ENCODE measurements at regions not wholly inside any gene's neighbourhood (a gene's known extent, or its start where the extent isn't known, plus 50 kb on each side); places are given as distances from the start of the nearest gene placed in this dataset.
"Not testable (repeated sequence)": the region's sequence is repeated elsewhere in the genome, so short reads cannot be mapped to it uniquely, and the experiment has no call there.

DNA sequence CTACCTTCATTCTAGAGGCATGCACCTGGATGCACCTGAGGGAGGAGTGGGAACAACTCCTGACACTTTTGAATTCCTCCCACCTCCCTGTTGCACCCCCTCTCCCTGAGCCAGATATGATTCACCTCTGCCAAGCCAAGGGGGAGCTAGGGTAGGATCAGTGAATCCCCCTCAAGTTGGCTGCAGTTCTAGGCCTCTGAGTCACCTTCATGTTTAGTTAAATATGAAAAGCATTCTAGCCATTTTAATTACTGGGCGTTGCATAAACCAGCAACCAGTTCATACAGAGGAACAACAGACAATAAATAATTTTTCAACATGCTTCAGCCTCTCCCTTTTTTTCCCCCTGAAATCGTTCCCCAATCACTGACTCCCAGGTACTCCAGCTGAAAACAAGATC, 1440.2 kb downstream of the ADGRL3 start:
- H3K4me1 Mint-ChIP-seq (ENCODE audit: low read depth): no peaks in the 10 kb centered on the region
- H3K36me3 Mint-ChIP-seq: no peaks in the 10 kb centered on the region
- H3K27ac Mint-ChIP-seq: no peak overlapping the region
- peaks cover 7% of the 10 kb centered on the region for H3K9me3 Mint-ChIP-seq (ENCODE audit: low read depth)
- H3K4me3 Mint-ChIP-seq: no peak overlapping the region
- no peaks in the 10 kb centered on the region for H3K27me3 Mint-ChIP-seq

GRCh38 chr4:62627671-62628070, 1427.5 kb downstream of the ADGRL3 start:
- H3K9me3 Mint-ChIP-seq (ENCODE audit: low read depth): peaks cover 20% of the 10 kb centered on the region
- H3K27ac Mint-ChIP-seq: no peak overlapping the region
- no peaks in the 10 kb centered on the region for H3K36me3 Mint-ChIP-seq
- H3K4me3 Mint-ChIP-seq: no peak overlapping the region
- H3K27me3 Mint-ChIP-seq: no peaks in the 10 kb centered on the region
- H3K4me1 Mint-ChIP-seq (ENCODE audit: low read depth): no peaks in the 10 kb centered on the region

GRCh38 chr4:62627141-62627540, 1427.0 kb downstream of the ADGRL3 start:
- Mint-ChIP-seq H3K9me3 (ENCODE audit: low read depth) (peaks cover 18% of the 10 kb centered on the region), H3K4me1 (ENCODE audit: low read depth) (no peaks in the 10 kb centered on the region), H3K27ac (no peak overlapping the region), H3K36me3 (no peaks in the 10 kb centered on the region), H3K4me3 (no peak overlapping the region), H3K27me3 (no peaks in the 10 kb centered on the region)

- no peak overlapping the region for H3K4me3 Mint-ChIP-seq
- peaks cover 19% of the 10 kb centered on the region for H3K9me3 Mint-ChIP-seq (ENCODE audit: low read depth)
- H3K27me3 Mint-ChIP-seq: no peaks in the 10 kb centered on the region
- no peaks in the 10 kb centered on the region for H3K4me1 Mint-ChIP-seq (ENCODE audit: low read depth)
- no peak overlapping the region for H3K27ac Mint-ChIP-seq
- H3K36me3 Mint-ChIP-seq: no peaks in the 10 kb centered on the region
Measured at GRCh38 chr4:62622089-62622488, 1422.0 kb downstream of the ADGRL3 start.

DNA sequence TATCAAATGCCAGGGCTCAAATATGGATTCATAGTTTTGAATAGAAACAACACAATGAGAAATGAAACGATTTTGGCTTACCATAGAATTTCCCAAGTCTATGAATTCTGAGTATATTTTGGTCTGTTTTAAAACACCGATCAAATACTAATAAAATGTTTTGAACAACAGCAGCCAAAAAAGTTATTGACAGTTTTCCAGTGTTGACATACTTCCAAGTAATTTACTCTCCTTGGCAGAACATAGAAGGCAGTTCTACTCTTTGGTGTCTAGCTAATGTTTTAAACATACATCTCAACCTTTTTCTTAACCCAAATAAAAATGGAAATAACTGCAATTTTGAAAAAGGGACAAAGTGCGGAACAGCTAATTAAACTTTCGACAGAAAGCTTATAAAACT, 1419.8 kb downstream of the ADGRL3 start:
- H3K36me3 Mint-ChIP-seq: no peaks in the 10 kb centered on the region
- no peaks in the 10 kb centered on the region for H3K27me3 Mint-ChIP-seq
- H3K4me1 Mint-ChIP-seq (ENCODE audit: low read depth): no peaks in the 10 kb centered on the region
- no peak overlapping the region for H3K27ac Mint-ChIP-seq
- H3K9me3 Mint-ChIP-seq (ENCODE audit: low read depth): peaks cover 14% of the 10 kb centered on the region
- no peak overlapping the region for H3K4me3 Mint-ChIP-seq

DNA sequence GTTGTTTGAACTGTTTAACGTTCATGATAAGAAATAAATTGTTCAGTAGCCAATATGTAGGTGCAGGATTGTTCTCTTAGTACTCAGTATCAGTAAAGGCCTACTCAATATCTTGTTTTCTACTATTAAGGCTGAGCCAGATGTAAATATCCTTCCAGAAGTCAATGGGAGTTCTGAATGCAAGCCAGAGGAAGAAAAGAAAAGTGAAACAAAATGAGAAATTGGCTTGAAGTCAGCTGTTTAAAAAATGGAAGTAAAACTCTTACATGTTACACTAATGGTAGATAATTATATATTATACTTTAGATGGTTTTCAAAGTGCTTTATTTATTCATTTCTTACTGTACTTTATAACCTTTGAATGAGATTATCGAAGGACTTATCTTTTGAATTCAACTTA, 1417.9 kb downstream of the ADGRL3 start:
- H3K4me3 Mint-ChIP-seq: no peak overlapping the region
- no peak overlapping the region for H3K27ac Mint-ChIP-seq
- H3K27me3 Mint-ChIP-seq: no peaks in the 10 kb centered on the region
- no peaks in the 10 kb centered on the region for H3K36me3 Mint-ChIP-seq
- peaks cover 11% of the 10 kb centered on the region for H3K9me3 Mint-ChIP-seq (ENCODE audit: low read depth)
- H3K4me1 Mint-ChIP-seq (ENCODE audit: low read depth): no peaks in the 10 kb centered on the region

DNA sequence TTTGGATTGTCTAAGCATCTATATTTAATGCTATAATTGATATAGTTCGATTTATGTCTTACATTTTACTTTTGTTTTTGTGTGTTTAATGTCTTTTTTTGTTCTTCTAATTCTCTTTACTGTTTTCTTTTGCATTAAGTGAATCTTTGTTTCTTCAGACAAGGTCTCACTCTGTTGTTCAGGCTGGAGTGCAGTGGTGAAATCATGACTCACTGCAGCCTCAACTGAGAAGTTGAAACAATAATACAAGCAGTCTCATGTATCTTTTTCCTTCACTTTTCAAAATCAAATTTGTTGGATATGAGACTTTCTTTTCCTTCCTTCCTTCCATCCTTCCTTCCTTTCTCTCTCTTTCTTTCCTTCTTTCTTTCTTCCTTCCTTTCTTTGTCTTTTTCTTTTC, 1401.6 kb downstream of the ADGRL3 start:
- Mint-ChIP-seq H3K4me1 (ENCODE audit: low read depth) (no peaks in the 10 kb centered on the region), H3K9me3 (ENCODE audit: low read depth) (no peaks in the 10 kb centered on the region), H3K4me3 (no peak overlapping the region), H3K27ac (no peak overlapping the region), H3K27me3 (no peaks in the 10 kb centered on the region), H3K36me3 (no peaks in the 10 kb centered on the region)

- not testable (repeated sequence) for H3K36me3 Mint-ChIP-seq; H3K4me1 Mint-ChIP-seq (ENCODE audit: low read depth); H3K9me3 Mint-ChIP-seq (ENCODE audit: low read depth); H3K27ac Mint-ChIP-seq; H3K4me3 Mint-ChIP-seq; H3K27me3 Mint-ChIP-seq
Measured at GRCh38 chr4:62595265-62595664, 1395.1 kb downstream of the ADGRL3 start.

- H3K36me3 Mint-ChIP-seq: no peaks in the 10 kb centered on the region
- no peak overlapping the region for H3K4me3 Mint-ChIP-seq
- H3K4me1 Mint-ChIP-seq (ENCODE audit: low read depth): no peaks in the 10 kb centered on the region
- no peaks in the 10 kb centered on the region for H3K9me3 Mint-ChIP-seq (ENCODE audit: low read depth)
- H3K27ac Mint-ChIP-seq: no peak overlapping the region
- no peaks in the 10 kb centered on the region for H3K27me3 Mint-ChIP-seq
Measured at GRCh38 chr4:62591756-62592155, 1391.6 kb downstream of the ADGRL3 start.

- Mint-ChIP-seq H3K4me3 (no peak overlapping the region), H3K36me3 (no peaks in the 10 kb centered on the region), H3K9me3 (ENCODE audit: low read depth) (peaks cover 3% of the 10 kb centered on the region), H3K27me3 (no peaks in the 10 kb centered on the region), H3K27ac (no peak overlapping the region), H3K4me1 (ENCODE audit: low read depth) (no peaks in the 10 kb centered on the region)
Measured at GRCh38 chr4:62588671-62589070, 1388.5 kb downstream of the ADGRL3 start.

DNA sequence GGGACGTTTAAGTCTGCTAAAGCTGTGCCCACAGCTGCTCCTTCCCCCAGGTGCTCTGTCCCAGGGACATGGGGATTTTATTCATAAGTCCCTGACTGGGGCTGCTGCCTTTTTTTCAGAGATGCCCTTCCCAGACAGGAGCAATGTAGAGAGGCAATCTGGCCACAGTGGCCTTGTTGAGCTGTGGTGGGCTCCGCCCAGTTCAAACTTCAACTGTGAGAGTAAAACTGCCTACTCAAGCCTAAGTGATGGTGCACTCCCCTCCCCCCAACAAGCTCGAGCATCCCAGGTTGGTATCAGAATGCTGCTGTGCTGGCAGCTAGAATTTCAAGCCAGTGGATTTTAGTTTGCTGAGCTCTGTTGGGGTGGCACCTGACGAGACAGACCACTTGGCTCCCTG, 1371.4 kb downstream of the ADGRL3 start:
- Mint-ChIP-seq H3K27me3 (no peaks in the 10 kb centered on the region), H3K9me3 (ENCODE audit: low read depth) (peaks cover 5% of the 10 kb centered on the region), H3K36me3 (no peaks in the 10 kb centered on the region), H3K27ac (no peak overlapping the region), H3K4me3 (no peak overlapping the region), H3K4me1 (ENCODE audit: low read depth) (no peaks in the 10 kb centered on the region)

- Mint-ChIP-seq H3K4me1 (ENCODE audit: low read depth) (no peaks in the 10 kb centered on the region), H3K4me3 (no peak overlapping the region), H3K36me3 (no peaks in the 10 kb centered on the region), H3K9me3 (ENCODE audit: low read depth) (peaks cover 9% of the 10 kb centered on the region), H3K27me3 (no peaks in the 10 kb centered on the region), H3K27ac (no peak overlapping the region)
Measured at GRCh38 chr4:62560858-62561257, 1360.7 kb downstream of the ADGRL3 start.

DNA sequence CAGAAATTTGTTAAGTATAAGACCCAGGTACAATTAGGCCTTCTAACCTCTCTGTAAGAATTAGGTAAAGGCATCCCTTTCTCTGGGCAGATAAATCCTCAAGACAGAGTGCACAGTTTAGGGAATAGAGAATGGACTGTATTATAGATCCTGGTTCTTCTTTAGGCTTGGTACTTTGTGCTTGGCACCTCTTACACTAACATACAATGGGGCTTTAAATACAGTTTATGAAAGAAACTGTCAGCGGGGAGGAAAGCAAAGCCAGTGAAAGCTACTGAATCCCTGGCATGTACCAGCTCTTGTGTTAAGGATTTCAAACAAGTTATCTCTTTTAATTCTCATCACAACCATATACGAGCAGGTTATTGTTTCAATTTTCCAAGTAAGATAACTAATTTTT, 1350.0 kb downstream of the ADGRL3 start:
- Mint-ChIP-seq H3K4me1 (ENCODE audit: low read depth) (no peaks in the 10 kb centered on the region), H3K4me3 (no peak overlapping the region), H3K9me3 (ENCODE audit: low read depth) (peaks cover 16% of the 10 kb centered on the region), H3K27me3 (no peaks in the 10 kb centered on the region), H3K27ac (no peak overlapping the region), H3K36me3 (no peaks in the 10 kb centered on the region)

GRCh38 chr4:62549601-62550000, 1349.5 kb downstream of the ADGRL3 start:
- H3K9me3 Mint-ChIP-seq (ENCODE audit: low read depth): peaks cover 16% of the 10 kb centered on the region
- H3K4me1 Mint-ChIP-seq (ENCODE audit: low read depth): no peaks in the 10 kb centered on the region

GRCh38 chr4:62548765-62549164, 1348.6 kb downstream of the ADGRL3 start:
- H3K27ac Mint-ChIP-seq: no peak overlapping the region
- peaks cover 11% of the 10 kb centered on the region for H3K9me3 Mint-ChIP-seq (ENCODE audit: low read depth)
- no peaks in the 10 kb centered on the region for H3K4me1 Mint-ChIP-seq (ENCODE audit: low read depth)
- no peaks in the 10 kb centered on the region for H3K36me3 Mint-ChIP-seq
- H3K4me3 Mint-ChIP-seq: no peak overlapping the region
- no peaks in the 10 kb centered on the region for H3K27me3 Mint-ChIP-seq

More at GRCh38 chr4:62549601-62550000, 1349.5 kb downstream of the ADGRL3 start:
- H3K4me3 Mint-ChIP-seq: no peak overlapping the region
- H3K36me3 Mint-ChIP-seq: no peaks in the 10 kb centered on the region
- H3K27me3 Mint-ChIP-seq: no peaks in the 10 kb centered on the region
- H3K27ac Mint-ChIP-seq: no peak overlapping the region

- H3K4me1 Mint-ChIP-seq (ENCODE audit: low read depth): no peaks in the 10 kb centered on the region
- no peaks in the 10 kb centered on the region for H3K36me3 Mint-ChIP-seq
- no peaks in the 10 kb centered on the region for H3K27me3 Mint-ChIP-seq
- H3K27ac Mint-ChIP-seq: no peak overlapping the region
- H3K9me3 Mint-ChIP-seq (ENCODE audit: low read depth): peaks cover 5% of the 10 kb centered on the region
- no peak overlapping the region for H3K4me3 Mint-ChIP-seq
Measured at GRCh38 chr4:62548108-62548524, 1348.0 kb downstream of the ADGRL3 start.

DNA sequence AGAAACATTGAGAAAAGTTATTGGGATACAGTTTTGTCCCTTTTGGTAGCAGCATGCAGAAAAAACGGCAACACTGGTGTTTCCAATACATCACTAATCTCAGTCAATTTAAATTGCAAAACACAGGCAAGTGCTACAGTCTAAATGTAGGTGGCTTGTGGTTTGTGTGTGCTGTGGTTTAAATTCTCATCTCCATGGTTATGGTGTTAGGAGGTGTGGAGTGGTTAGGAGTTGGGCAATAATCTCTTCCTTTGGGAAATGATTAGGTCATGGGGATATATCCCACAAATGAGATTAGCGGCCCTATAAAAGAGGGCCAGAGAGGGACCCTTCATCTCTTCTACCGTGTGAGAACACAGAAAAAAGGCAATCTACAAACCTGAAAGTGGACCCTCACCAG, 1344.3 kb downstream of the ADGRL3 start:
- H3K27me3 Mint-ChIP-seq: no peaks in the 10 kb centered on the region
- no peaks in the 10 kb centered on the region for H3K4me1 Mint-ChIP-seq (ENCODE audit: low read depth)
- H3K4me3 Mint-ChIP-seq: no peak overlapping the region
- H3K27ac Mint-ChIP-seq: no peak overlapping the region
- no peaks in the 10 kb centered on the region for H3K36me3 Mint-ChIP-seq
- peaks cover 4% of the 10 kb centered on the region for H3K9me3 Mint-ChIP-seq (ENCODE audit: low read depth)

Data from activated naive CD8-positive, alpha-beta T cell (primary cell).